Astrocyte (in vitro differentiated cells and primary cell): ENCODE measurements at regions not wholly inside any gene's neighbourhood (a gene's known extent, or its start where the extent isn't known, plus 50 kb on each side); places are given as distances from the start of the nearest gene placed in this dataset.

ENCODE experiments used
- EZH2 ChIP-seq: IDR thresholded peaks from 2 replicates; pipeline ENCODE4 v1.6.1; 2012; ENCODE audit warnings: mild to moderate bottlenecking, low read length, inconsistent platforms; ENCODE audit not compliant: insufficient read depth
- TF ChIP-seq, protein P1 (sequence below): IDR thresholded peaks from 2 replicates; pipeline ENCODE4 v1.5.1; 2011; ENCODE audit warnings: low read depth, mild to moderate bottlenecking, inconsistent platforms, low read length, moderate library complexity; ENCODE audit not compliant: insufficient read depth

DNA sequence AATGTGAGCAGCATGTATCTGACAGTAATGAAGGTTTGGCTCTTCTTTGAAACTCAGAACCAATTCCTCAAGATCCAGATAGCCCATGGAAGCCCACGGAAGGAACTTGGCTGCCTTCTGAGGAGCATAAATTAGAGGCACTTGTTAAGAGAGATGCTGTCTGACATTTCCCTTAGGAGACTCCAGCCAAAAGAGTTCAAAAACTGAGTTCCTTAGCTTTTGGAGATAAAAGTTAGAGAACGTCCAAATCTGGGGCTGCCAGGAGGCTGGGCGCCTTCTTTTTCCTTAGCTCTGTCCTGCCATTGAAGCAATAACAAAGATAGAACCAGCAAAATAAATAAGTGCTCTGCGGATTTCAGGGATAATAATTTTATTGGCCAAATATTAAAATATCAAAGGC, 439.6 kb upstream of the USP24 start:
- TF ChIP-seq, protein P1, sequence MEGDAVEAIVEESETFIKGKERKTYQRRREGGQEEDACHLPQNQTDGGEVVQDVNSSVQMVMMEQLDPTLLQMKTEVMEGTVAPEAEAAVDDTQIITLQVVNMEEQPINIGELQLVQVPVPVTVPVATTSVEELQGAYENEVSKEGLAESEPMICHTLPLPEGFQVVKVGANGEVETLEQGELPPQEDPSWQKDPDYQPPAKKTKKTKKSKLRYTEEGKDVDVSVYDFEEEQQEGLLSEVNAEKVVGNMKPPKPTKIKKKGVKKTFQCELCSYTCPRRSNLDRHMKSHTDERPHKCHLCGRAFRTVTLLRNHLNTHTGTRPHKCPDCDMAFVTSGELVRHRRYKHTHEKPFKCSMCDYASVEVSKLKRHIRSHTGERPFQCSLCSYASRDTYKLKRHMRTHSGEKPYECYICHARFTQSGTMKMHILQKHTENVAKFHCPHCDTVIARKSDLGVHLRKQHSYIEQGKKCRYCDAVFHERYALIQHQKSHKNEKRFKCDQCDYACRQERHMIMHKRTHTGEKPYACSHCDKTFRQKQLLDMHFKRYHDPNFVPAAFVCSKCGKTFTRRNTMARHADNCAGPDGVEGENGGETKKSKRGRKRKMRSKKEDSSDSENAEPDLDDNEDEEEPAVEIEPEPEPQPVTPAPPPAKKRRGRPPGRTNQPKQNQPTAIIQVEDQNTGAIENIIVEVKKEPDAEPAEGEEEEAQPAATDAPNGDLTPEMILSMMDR: no peak
- no peak for TF ChIP-seq EZH2
